Cardiac fibroblast (primary cell): ENCODE measurements at regions not wholly inside any gene's neighbourhood (a gene's known extent, or its start where the extent isn't known, plus 50 kb on each side); places are given as distances from the start of the nearest gene placed in this dataset.

Source experiments
- DNase-seq, 2 donors: peaks; one replicate each; pipeline versions ENCODE4 v3.0.0 to v3.0.0-alpha.2; 2010; ENCODE audit warnings: low read depth in 2 of 2
- H3K4me3 ChIP-seq, 2 donors: replicated peaks in 1 of 2; 1 replicate in 1 of 2; 2 replicates in 1 of 2; pipeline ENCODE4 v1.5.1; 2011; ENCODE audit warnings: low read depth in 2 of 2, low read length in 2 of 2, mild to moderate bottlenecking in 2 of 2, moderate library complexity in 1 of 2
- CTCF ChIP-seq: IDR thresholded peaks from one replicate; pipeline ENCODE4 v1.5.1; 2011; ENCODE audit warnings: low read depth, mild to moderate bottlenecking, low read length, inconsistent platforms

- peak; percentile 70 for TF ChIP-seq CTCF
- DNase-seq, result peak; percentile 87 to 90
- no peak overlapping the region for H3K4me3 ChIP-seq
Observed at GRCh38 chr7:25069900-25070443, 55.1 kb downstream of the CYCS start.

GRCh38 chr7:25068502-25069213, 56.4 kb downstream of the CYCS start:
- DNase-seq, result peak in 1 of 2 donors; percentile 25
- H3K4me3 ChIP-seq, result no peak overlapping the region
- TF ChIP-seq CTCF, result no peak

GRCh38 chr7:25067726-25068501, 57.1 kb downstream of the CYCS start:
- H3K4me3 ChIP-seq, result no peak overlapping the region
- no peak for TF ChIP-seq CTCF
- DNase-seq, result peak in 1 of 2 donors; percentile 33

GRCh38 chr7:25066253-25066652, 58.8 kb downstream of the CYCS start:
- TF ChIP-seq CTCF, result no peak
- DNase-seq, result no peak
- H3K4me3 ChIP-seq, result no peak overlapping the region

GRCh38 chr7:25062380-25062779, 62.7 kb downstream of the CYCS start:
- no peak for TF ChIP-seq CTCF
- H3K4me3 ChIP-seq, result no peak overlapping the region
- no peak for DNase-seq

GRCh38 chr7:25060487-25061055, 64.5 kb downstream of the CYCS start:
- no peak for TF ChIP-seq CTCF
- H3K4me3 ChIP-seq, result no peak overlapping the region
- no peak for DNase-seq
